ENCODE measurements at regions not wholly inside any gene's neighbourhood (a gene's known extent, or its start where the extent isn't known, plus 50 kb on each side); places are given as distances from the start of the nearest gene placed in this dataset.

- DNase-seq: no peak
- no peak for TF ChIP-seq POLR2A (IDR thresholded peaks at IDR 0.05)
- TF ChIP-seq, protein P1, sequence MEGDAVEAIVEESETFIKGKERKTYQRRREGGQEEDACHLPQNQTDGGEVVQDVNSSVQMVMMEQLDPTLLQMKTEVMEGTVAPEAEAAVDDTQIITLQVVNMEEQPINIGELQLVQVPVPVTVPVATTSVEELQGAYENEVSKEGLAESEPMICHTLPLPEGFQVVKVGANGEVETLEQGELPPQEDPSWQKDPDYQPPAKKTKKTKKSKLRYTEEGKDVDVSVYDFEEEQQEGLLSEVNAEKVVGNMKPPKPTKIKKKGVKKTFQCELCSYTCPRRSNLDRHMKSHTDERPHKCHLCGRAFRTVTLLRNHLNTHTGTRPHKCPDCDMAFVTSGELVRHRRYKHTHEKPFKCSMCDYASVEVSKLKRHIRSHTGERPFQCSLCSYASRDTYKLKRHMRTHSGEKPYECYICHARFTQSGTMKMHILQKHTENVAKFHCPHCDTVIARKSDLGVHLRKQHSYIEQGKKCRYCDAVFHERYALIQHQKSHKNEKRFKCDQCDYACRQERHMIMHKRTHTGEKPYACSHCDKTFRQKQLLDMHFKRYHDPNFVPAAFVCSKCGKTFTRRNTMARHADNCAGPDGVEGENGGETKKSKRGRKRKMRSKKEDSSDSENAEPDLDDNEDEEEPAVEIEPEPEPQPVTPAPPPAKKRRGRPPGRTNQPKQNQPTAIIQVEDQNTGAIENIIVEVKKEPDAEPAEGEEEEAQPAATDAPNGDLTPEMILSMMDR (IDR thresholded peaks at IDR 0.05): no peak
- intact Hi-C loops (cut with DNase I): no loop called here
- no peak overlapping the region for H3K27ac ChIP-seq
- H3K36me3 ChIP-seq: no peaks in the 10 kb centered on the region
- no peaks in the 10 kb centered on the region for H3K9me3 ChIP-seq
- no peaks in the 10 kb centered on the region for H3K27me3 ChIP-seq
- no peak overlapping the region for H3K4me3 ChIP-seq
- H3K4me1 ChIP-seq: no peaks in the 10 kb centered on the region
- ATAC-seq: no peak
Measured at GRCh38 chr14:41482861-41483260, 123.8 kb upstream of the LRFN5 start.

DNA sequence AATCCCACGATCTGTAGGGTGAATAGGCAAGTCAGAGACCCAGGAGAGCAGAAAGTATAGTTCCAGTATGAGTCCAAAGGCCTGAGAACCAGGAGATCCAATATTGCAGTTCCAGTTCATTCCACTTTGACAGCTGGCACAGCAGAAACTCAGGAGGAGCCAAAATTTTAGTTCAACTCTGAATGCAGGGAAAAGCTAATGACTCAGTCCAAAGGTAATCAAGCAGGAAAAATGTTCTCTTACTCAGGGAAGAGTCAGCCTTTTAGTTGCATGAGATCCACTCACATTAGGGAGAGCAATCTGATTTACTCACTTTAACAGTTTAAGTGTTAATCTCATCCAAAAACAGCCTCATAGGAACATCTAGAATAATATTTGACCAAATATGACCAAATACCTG lies 130.2 kb upstream of the LRFN5 start:
- ATAC-seq (no peak), DNase-seq (no peak)
- no peaks in the 10 kb centered on the region for H3K4me1 ChIP-seq
- no peak overlapping the region for H3K4me3 ChIP-seq
- H3K27me3 ChIP-seq: no peaks in the 10 kb centered on the region
- 27 to 39% (median 31%) methylated on average over 1 of the region's 1 CpG for WGBS, 4 donors
- no peaks in the 10 kb centered on the region for H3K36me3 ChIP-seq
- TF ChIP-seq, protein P1 (IDR thresholded peaks at IDR 0.05): no peak
- no peak for TF ChIP-seq POLR2A (IDR thresholded peaks at IDR 0.05)
- no peak overlapping the region for H3K27ac ChIP-seq
- no peaks in the 10 kb centered on the region for H3K9me3 ChIP-seq
- intact Hi-C loops (cut with DNase I): no loop called here

GRCh38 chr14:41461380-41461779 lies 145.3 kb upstream of the LRFN5 start:
- Histone ChIP-seq H3K4me1 (no peaks in the 10 kb centered on the region), H3K27me3 (no peaks in the 10 kb centered on the region), H3K4me3 (no peak overlapping the region), H3K36me3 (no peaks in the 10 kb centered on the region), H3K27ac (no peak overlapping the region), H3K9me3 (no peaks in the 10 kb centered on the region)
- TF ChIP-seq, protein P1 (IDR thresholded peaks at IDR 0.05): no peak
- TF ChIP-seq POLR2A (IDR thresholded peaks at IDR 0.05): no peak
- intact Hi-C loops (cut with DNase I): no loop called here
- no peak for ATAC-seq
- DNase-seq: no peak

DNA sequence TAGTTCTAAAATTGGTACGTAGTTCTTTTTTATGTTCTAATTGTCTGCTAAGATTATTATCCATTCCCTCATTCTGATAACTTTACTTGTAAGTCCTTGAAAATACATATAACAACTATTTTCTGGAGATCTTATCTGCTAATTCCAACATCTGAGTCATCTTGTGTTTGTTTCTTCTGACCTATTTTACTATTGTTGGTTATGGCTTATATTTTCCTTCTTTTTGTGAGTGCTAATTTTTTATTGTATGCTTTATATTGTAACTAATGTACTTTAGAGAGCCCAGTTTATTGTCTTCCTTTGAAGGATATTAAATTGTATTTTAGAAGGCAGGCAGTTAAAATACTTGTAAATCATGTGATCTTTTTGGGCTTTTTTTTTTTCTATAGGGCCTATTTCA lies 149.3 kb upstream of the LRFN5 start:
- Histone ChIP-seq H3K36me3 (no peaks in the 10 kb centered on the region), H3K9me3 (no peaks in the 10 kb centered on the region), H3K4me3 (no peak overlapping the region), H3K4me1 (no peaks in the 10 kb centered on the region), H3K27ac (no peak overlapping the region), H3K27me3 (no peaks in the 10 kb centered on the region)
- WGBS, 4 donors: 76 to 90% (median 87%) methylated on average over 1 of the region's 1 CpG
- DNase-seq: no peak
- intact Hi-C loops (cut with DNase I): no loop called here
- TF ChIP-seq, protein P1 (IDR thresholded peaks at IDR 0.05): no peak
- no peak for TF ChIP-seq POLR2A (IDR thresholded peaks at IDR 0.05)
- ATAC-seq: no peak
